Tibial artery (tissue), 4 donors: ENCODE measurements at regions not wholly inside any gene's neighbourhood (a gene's known extent, or its start where the extent isn't known, plus 50 kb on each side); places are given as distances from the start of the nearest gene placed in this dataset.

Source experiments
- DNase-seq, 2 donors: peaks; one replicate each; pipeline ENCODE4 v3.0.0-alpha.2; 2019
- H3K27ac ChIP-seq, 2 donors: fragments of 200-600 bp; sonication (generic) in 1 of 2; 1 replicate in 1 of 2; 2 replicates in 1 of 2; pipeline ENCODE4 v1.5.1; 2018 to 2019; ENCODE audit warnings: mild to moderate bottlenecking in 1 of 2
- H3K27me3 ChIP-seq, 2 donors: fragments of 200-600 bp; sonication (generic) in 1 of 2; one replicate each; pipeline versions ENCODE4 v1.5.1 to v1.6.0; 2016 to 2019
- H3K36me3 ChIP-seq, 3 donors: fragments of 200-600 bp; sonication (generic) in 2 of 3; one replicate each; pipeline ENCODE4 v1.5.1; 2016 to 2019; ENCODE audit warnings: mild to moderate bottlenecking in 2 of 3
- H3K4me1 ChIP-seq, 4 donors: fragments of 200-600 bp; sonication (generic) in 2 of 4; 1 replicate in 3 of 4; 2 replicates in 1 of 4; pipeline ENCODE4 v1.5.1; 2016 to 2019
- H3K4me3 ChIP-seq, 2 donors: fragments of 200-600 bp; sonication (generic) in 1 of 2; 1 replicate in 1 of 2; 2 replicates in 1 of 2; pipeline ENCODE4 v1.5.1; 2018 to 2019; ENCODE audit warnings: mild to moderate bottlenecking in 2 of 2
- H3K9me3 ChIP-seq, 3 donors: fragments of 200-600 bp; sonication (generic) in 1 of 3; one replicate each; pipeline ENCODE4 v1.5.1; 2016 to 2019
- CTCF ChIP-seq, 2 experiments: fragments of 200-600 bp in 1 of 2; fragments of 450-650 bp in 1 of 2; IDR thresholded peaks; one replicate each; pipeline ENCODE4 v1.5.1; 2017 to 2019; ENCODE audit warnings: antibody characterized with exemption in 2 of 2, mild to moderate bottlenecking in 1 of 2, moderate library complexity in 1 of 2
- intact Hi-C: fragments of 100-400 bp; cut with DNase I; formaldehyde crosslinking; loops from one replicate; pipeline ENCODE4 v1.15.0; 2023; ENCODE audit warnings: low total_unique reads

- Histone ChIP-seq H3K4me3 (no peak overlapping the region), H3K9me3 (no peaks in the 10 kb centered on the region), H3K4me1 (no peaks in the 10 kb centered on the region), H3K36me3 (no peaks in the 10 kb centered on the region), H3K27ac (no peak overlapping the region), H3K27me3 (no peaks in the 10 kb centered on the region)
- no peak for TF ChIP-seq CTCF (IDR thresholded peaks at IDR 0.05)
- no peak for DNase-seq
- intact Hi-C loops, result no loop called here
These were observed 239.5 kb upstream of the COL3A1 start for GRCh38 chr2:188734691-188735090.

- Histone ChIP-seq H3K4me1 (no peaks in the 10 kb centered on the region), H3K27ac (no peak overlapping the region), H3K27me3 (no peaks in the 10 kb centered on the region), H3K4me3 (no peak overlapping the region), H3K36me3 (no peaks in the 10 kb centered on the region), H3K9me3 (no peaks in the 10 kb centered on the region)
- no peak for DNase-seq
- no peak for TF ChIP-seq CTCF (IDR thresholded peaks at IDR 0.05)
- intact Hi-C loops, result no loop called here
These were observed 227.4 kb upstream of the COL3A1 start for GRCh38 chr2:188746727-188747126.

GRCh38 chr2:188751816-188752215 is 222.4 kb upstream of the COL3A1 start:
- DNase-seq, result no peak
- Histone ChIP-seq H3K9me3 (peaks cover 0 to 13% (median 5%) of the 10 kb centered on the region in 3 donors), H3K36me3 (no peaks in the 10 kb centered on the region), H3K4me1 (no peaks in the 10 kb centered on the region), H3K27ac (no peak overlapping the region), H3K4me3 (no peak overlapping the region), H3K27me3 (no peaks in the 10 kb centered on the region)
- intact Hi-C loops, result no loop called here
- no peak for TF ChIP-seq CTCF (IDR thresholded peaks at IDR 0.05)

- TF ChIP-seq CTCF (IDR thresholded peaks at IDR 0.05), result no peak
- Histone ChIP-seq H3K9me3 (peaks cover 0 to 15% (median 5%) of the 10 kb centered on the region in 3 donors), H3K4me1 (no peaks in the 10 kb centered on the region), H3K36me3 (no peaks in the 10 kb centered on the region), H3K4me3 (no peak overlapping the region), H3K27ac (no peak overlapping the region), H3K27me3 (no peaks in the 10 kb centered on the region)
- intact Hi-C loops, result no loop called here
- DNase-seq, result no peak
These were observed 221.9 kb upstream of the COL3A1 start for GRCh38 chr2:188752311-188752710.

- intact Hi-C loops, result no loop called here
- no peak overlapping the region for H3K27ac ChIP-seq
- H3K36me3 ChIP-seq, result no peaks in the 10 kb centered on the region
- H3K4me3 ChIP-seq, result no peak overlapping the region
- H3K4me1 ChIP-seq, result no peaks in the 10 kb centered on the region
- H3K9me3 ChIP-seq, result no peaks in the 10 kb centered on the region
- TF ChIP-seq CTCF (IDR thresholded peaks at IDR 0.05), result no peak
- H3K27me3 ChIP-seq, result no peaks in the 10 kb centered on the region
- DNase-seq, result no peak
These were observed 212.0 kb upstream of the COL3A1 start for GRCh38 chr2:188762151-188762550.
